Stimulated activated CD4-positive, alpha-beta T cell treated with anti-CD3 and anti-CD28 coated beads, Interleukin-1b, Interleukin-23, amount 100 ng/mL, for 48 hours (primary cell): ENCODE measurements at regions not wholly inside any gene's neighbourhood (a gene's known extent, or its start where the extent isn't known, plus 50 kb on each side); places are given as distances from the start of the nearest gene placed in this dataset.
A peak's percentile ranks its signal among the peaks of the same experiment; 100 is the strongest.

Source experiments
- DNase-seq: peaks from one replicate; pipeline ENCODE4 v3.0.0-alpha.2; 2020

- no peak for DNase-seq
These were observed 186.2 kb upstream of the TANK start for GRCh38 chr2:160973991-160974390.

DNA sequence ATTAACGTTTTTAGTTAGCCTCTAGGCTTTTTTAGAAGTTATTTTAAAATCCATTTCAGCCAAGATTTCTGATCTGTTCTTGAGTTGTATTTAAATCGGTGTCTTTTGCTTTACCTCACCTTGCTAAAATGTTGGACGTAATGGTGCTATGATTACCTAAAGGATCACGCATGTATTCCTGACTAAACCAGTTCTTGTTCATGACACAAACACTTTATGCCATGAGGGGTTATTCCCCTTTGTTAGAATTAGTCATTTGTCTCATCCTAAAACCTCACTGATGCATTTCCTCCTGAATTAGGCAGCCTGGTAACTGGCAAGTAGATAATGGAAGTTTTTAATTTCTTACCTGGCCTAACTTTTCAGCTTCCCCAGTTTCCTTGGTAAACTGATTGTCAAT is 185.4 kb upstream of the TANK start:
- DNase-seq, result no peak

GRCh38 chr2:160976797-160977196 is 183.4 kb upstream of the TANK start:
- DNase-seq, result no peak

GRCh38 chr2:160977376-160977775 is 182.9 kb upstream of the TANK start:
- no peak for DNase-seq

- DNase-seq, result no peak
These were observed 182.4 kb upstream of the TANK start for GRCh38 chr2:160977854-160978253.

DNA sequence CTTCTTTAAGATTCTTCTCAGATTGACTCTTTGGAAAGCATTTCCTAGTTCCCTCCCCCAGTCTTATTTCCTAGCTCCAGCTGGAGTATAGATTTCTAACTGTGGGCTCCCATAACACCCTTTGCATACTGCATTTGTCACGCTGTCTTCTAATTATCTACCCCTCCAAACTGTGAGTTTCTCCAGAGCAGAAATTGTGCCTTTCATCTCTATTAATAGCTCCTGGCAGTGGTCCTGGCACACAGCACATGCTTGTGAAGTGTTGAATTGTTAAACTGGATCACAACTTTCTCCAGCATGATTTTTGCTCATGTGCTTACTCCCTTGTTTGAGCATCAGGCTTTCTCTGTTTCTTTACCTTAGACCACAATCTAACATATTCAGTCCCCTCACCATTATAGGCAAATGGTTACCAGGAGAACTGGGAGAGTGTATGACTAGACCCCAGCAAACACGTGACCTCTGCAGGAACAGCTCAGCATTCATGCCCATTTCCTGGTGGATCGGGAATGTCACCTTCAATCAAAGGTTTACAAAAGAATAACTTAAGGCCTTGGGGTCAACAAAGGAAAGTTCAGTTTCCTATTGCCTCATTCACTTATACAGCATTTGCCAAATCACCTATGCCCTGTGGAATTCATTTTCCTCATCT is 175.7 kb upstream of the TANK start:
- no peak for DNase-seq

GRCh38 chr2:160989778-160990177 is 170.4 kb upstream of the TANK start:
- DNase-seq, result no peak

GRCh38 chr2:160993654-160994061 is 166.6 kb upstream of the TANK start:
- DNase-seq, result no peak

GRCh38 chr2:160994141-160995002 is 165.9 kb upstream of the TANK start:
- peak; percentile 66 for DNase-seq

DNA sequence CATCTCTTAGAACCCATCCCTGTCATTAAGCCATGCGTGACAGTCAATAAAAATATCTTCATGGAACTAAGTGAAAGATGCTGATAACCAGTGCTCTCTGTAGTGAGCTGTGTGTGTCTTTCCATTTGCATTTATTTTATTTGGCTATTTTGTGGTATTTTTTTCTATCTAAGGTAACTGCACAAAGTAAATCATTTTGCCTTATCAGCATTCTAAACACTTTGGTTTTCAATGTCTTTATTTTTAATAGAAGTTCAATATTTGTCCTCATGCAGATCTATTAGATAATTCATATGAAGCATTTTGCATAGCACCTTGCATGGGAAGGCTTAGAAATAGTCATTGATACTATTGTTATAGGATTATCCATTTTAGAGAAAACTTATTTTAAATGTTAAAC is 163.6 kb upstream of the TANK start:
- no peak for DNase-seq

DNA sequence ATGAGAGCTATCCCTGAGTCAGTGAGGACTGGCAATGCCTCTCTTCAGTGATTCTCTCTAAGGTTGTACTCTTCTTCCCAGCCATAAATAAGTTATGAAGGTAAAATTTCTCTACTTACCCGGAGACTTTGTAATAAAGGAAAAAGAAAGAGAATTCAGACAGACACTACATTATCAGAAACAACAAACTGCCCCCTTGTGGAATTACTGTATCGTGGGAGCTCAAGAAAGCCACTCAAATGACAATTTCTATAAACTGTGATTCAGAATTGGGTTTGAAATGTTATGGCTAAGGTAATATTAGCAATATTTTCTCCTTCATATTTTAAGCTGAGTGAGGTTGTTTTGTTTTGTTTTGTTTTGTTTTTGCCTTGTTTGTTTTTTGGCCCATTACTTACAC is 155.8 kb upstream of the TANK start:
- DNase-seq, result no peak

- no peak for DNase-seq
These were observed 155.1 kb upstream of the TANK start for GRCh38 chr2:161005170-161005569.

GRCh38 chr2:161008311-161008710 is 151.9 kb upstream of the TANK start:
- no peak for DNase-seq

- no peak for DNase-seq
These were observed 149.7 kb upstream of the TANK start for GRCh38 chr2:161010503-161011015.

GRCh38 chr2:161017780-161018470 is 142.3 kb upstream of the TANK start:
- no peak for DNase-seq

- no peak for DNase-seq
These were observed 140.9 kb upstream of the TANK start for GRCh38 chr2:161019311-161019710.

- DNase-seq, result no peak
These were observed 139.8 kb upstream of the TANK start for GRCh38 chr2:161020437-161020836.

GRCh38 chr2:161028581-161028980 is 131.6 kb upstream of the TANK start:
- DNase-seq, result no peak

DNA sequence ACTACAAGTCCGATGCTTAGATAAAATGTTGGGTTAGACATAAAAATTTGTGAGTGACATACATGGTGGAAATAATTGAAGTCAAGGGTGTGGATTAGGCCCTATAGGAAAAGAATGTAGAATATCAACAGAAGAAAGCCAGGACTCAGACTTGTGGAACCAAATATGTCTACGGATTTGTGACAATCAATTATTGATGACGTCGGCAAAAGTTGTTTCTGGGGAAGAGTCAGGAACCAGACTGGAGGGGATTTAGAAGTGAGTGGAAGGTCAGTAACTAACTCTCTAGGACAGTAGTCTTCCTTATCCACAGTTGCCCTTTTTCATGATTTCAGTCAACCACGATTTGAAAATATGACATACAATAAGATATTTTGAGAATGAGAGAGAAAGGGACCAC is 130.9 kb upstream of the TANK start:
- DNase-seq, result no peak

DNA sequence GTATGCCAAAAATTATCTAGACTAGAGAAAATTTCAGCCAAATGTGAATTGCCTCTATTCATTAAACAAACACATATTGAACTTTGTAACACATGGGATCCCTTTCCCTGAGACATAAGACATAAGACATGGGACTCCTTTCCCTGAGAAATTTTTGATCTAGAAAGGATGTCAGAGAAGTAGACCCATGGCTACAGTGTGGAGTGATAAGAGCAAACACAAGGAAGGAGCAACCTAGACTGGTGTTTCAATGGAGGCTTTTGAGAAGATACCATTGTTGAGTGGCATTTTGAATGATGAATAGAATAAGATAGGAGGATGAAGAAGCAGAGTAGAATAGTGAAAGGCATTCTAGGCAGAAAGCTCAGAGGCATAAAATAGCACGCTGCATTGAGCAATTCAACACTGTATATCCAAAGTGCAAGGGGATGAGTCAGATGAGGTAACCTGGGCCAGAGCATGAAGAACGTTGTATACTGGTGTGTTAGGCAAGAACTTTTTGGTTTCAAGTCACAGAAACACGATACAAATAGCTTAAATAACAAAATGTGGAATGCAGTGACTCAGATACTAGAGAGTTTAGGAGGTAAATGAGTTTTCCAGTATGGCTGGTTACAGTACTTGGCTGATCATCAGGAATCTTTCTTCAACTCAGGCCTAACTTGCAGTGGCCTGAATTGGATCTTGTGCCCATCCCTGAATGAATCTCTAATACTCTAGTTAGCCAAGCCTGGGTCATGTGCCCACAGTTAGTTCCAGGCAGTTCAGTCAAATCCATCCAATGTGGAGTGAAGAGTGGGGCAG is 129.8 kb upstream of the TANK start:
- DNase-seq, result no peak

DNA sequence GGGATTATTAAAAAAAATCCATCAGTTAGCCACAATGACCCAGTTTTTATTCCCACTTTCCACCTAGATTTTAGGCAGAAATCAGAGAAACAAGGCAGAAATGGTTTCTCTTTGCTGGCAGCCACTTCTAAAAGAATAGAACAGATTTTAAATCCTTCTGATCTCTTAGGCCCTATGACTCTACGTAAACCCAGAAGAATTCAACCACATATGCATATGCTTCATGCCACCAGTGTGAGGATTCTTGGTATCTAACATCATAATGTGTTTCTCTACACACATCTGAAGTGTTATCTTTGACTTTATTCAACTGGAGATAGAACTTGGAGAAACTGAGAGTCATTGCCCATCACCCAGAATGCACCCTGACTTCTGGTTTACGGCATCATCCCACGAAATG is 128.7 kb upstream of the TANK start:
- no peak for DNase-seq

DNA sequence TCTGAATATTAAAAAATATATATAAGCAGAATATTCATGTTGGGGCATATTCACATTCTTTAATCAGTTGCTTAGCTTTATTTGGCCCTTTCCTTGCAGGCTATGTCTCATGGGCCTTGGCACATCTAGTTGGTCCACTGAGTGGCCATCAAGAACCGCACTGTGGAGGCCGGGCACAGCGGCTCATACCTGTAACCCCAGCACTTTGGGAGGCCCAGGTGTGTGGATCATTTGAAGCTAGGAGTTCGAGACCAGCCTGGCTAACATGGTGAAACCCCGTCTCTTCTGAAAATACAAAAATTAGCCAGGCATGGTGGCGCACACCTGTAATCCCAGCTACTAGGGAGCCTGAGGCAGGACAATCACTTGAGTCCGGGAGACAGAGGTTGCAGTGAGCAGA is 127.6 kb upstream of the TANK start:
- DNase-seq, result no peak
